ENCODE measurements at regions not wholly inside any gene's neighbourhood (a gene's known extent, or its start where the extent isn't known, plus 50 kb on each side); places are given as distances from the start of the nearest gene placed in this dataset.
A peak's percentile ranks its signal among the peaks of the same experiment; 100 is the strongest.

- Histone ChIP-seq H3K9me3 (no peaks in the 10 kb centered on the region), H3K27ac (no peak overlapping the region), H3K27me3 (no peaks in the 10 kb centered on the region), H3K4me3 (no peak overlapping the region), H3K36me3 (no peaks in the 10 kb centered on the region), H3K4me1 (peaks cover 0 to 4% (median 0%) of the 10 kb centered on the region in 4 donors)
- TF ChIP-seq EP300 (IDR thresholded peaks at IDR 0.05; ENCODE audit: low read depth) (no peak), CTCF (IDR thresholded peaks at IDR 0.05) (no peak), POLR2AphosphoS5 (IDR thresholded peaks at IDR 0.05) (no peak), POLR2A (IDR thresholded peaks at IDR 0.05) (no peak)
- intact Hi-C loops (cut with DNase I; ENCODE audit: low total_unique reads), result no loop called here
- in situ Hi-C loops (cut with MboI; ENCODE audit: low pct_ligation_motif_present in 1 of 4, low pct_unique_long_range_greater_than_20kb in 1 of 4, low sequenced_read_pairs in 3 of 4), result no loop called here
- no peak for DNase-seq
- WGBS, 2 donors (ENCODE audit: low coverage in 1 of 2), result 89% methylated on average over 5 of the region's 5 CpGs; no CpG with 5 or more reads in 1 of the 2 donors
Observed at GRCh38 chr2:236747925-236748324, 178.3 kb downstream of the ACKR3 start.

- peak; percentile 17 for DNase-seq
- Histone ChIP-seq H3K36me3 (no peaks in the 10 kb centered on the region), H3K4me1 (peaks cover 0 to 4% (median 0%) of the 10 kb centered on the region in 4 donors), H3K27ac (no peak overlapping the region), H3K4me3 (no peak overlapping the region), H3K27me3 (no peaks in the 10 kb centered on the region), H3K9me3 (no peaks in the 10 kb centered on the region)
- no peak for TF ChIP-seq EP300 (IDR thresholded peaks at IDR 0.05; ENCODE audit: low read depth)
- TF ChIP-seq POLR2AphosphoS5 (IDR thresholded peaks at IDR 0.05), result no peak
- TF ChIP-seq CTCF (IDR thresholded peaks at IDR 0.05), result no peak
- no peak for TF ChIP-seq POLR2A (IDR thresholded peaks at IDR 0.05)
- 72 to 77% methylated on average over 8 to 9 of the region's 9 CpGs for WGBS, 2 donors (ENCODE audit: low coverage in 1 of 2)
- in situ Hi-C loops (cut with MboI; ENCODE audit: low pct_ligation_motif_present in 1 of 4, low pct_unique_long_range_greater_than_20kb in 1 of 4, low sequenced_read_pairs in 3 of 4) (no loop called here), intact Hi-C loops (cut with DNase I; ENCODE audit: low total_unique reads) (no loop called here)
Observed at GRCh38 chr2:236748385-236748784, 178.8 kb downstream of the ACKR3 start.

- intact Hi-C loops (cut with DNase I; ENCODE audit: low total_unique reads) (no loop called here), in situ Hi-C loops (cut with MboI; ENCODE audit: low pct_ligation_motif_present in 1 of 4, low pct_unique_long_range_greater_than_20kb in 1 of 4, low sequenced_read_pairs in 3 of 4) (no loop called here)
- Histone ChIP-seq H3K27ac (no peak overlapping the region), H3K27me3 (no peaks in the 10 kb centered on the region), H3K4me1 (peaks cover 0 to 4% (median 0%) of the 10 kb centered on the region in 4 donors), H3K4me3 (no peak overlapping the region), H3K36me3 (no peaks in the 10 kb centered on the region), H3K9me3 (no peaks in the 10 kb centered on the region)
- 56 to 80% methylated on average over 4 to 6 of the region's 7 CpGs for WGBS, 2 donors (ENCODE audit: low coverage in 1 of 2)
- no peak for TF ChIP-seq POLR2AphosphoS5 (IDR thresholded peaks at IDR 0.05)
- no peak for TF ChIP-seq EP300 (IDR thresholded peaks at IDR 0.05; ENCODE audit: low read depth)
- no peak for TF ChIP-seq POLR2A (IDR thresholded peaks at IDR 0.05)
- no peak for DNase-seq
Observed at GRCh38 chr2:236748801-236749200, 179.2 kb downstream of the ACKR3 start.

GRCh38 chr2:236749346-236749745 lies 179.7 kb downstream of the ACKR3 start:
- WGBS, 2 donors (ENCODE audit: low coverage in 1 of 2), result 40 to 66% methylated on average over 1 to 4 of the region's 4 CpGs

More at GRCh38 chr2:236749346-236749745, 179.7 kb downstream of the ACKR3 start:
- Histone ChIP-seq H3K4me3 (no peak overlapping the region), H3K4me1 (peaks cover 0 to 2% (median 0%) of the 10 kb centered on the region in 4 donors), H3K27me3 (no peaks in the 10 kb centered on the region), H3K36me3 (no peaks in the 10 kb centered on the region), H3K9me3 (no peaks in the 10 kb centered on the region), H3K27ac (no peak overlapping the region)
- in situ Hi-C loops (cut with MboI; ENCODE audit: low pct_ligation_motif_present in 1 of 4, low pct_unique_long_range_greater_than_20kb in 1 of 4, low sequenced_read_pairs in 3 of 4), result no loop called here
- intact Hi-C loops (cut with DNase I; ENCODE audit: low total_unique reads), result no loop called here
- DNase-seq, result no peak
- TF ChIP-seq EP300 (IDR thresholded peaks at IDR 0.05; ENCODE audit: low read depth) (no peak), CTCF (IDR thresholded peaks at IDR 0.05) (no peak), POLR2AphosphoS5 (IDR thresholded peaks at IDR 0.05) (no peak), POLR2A (IDR thresholded peaks at IDR 0.05) (no peak)
